ENCODE measurements at regions not wholly inside any gene's neighbourhood (a gene's known extent, or its start where the extent isn't known, plus 50 kb on each side); places are given as distances from the start of the nearest gene placed in this dataset.
"Not testable (repeated sequence)": the region's sequence is repeated elsewhere in the genome, so short reads cannot be mapped to it uniquely, and the experiment has no call there.

DNA sequence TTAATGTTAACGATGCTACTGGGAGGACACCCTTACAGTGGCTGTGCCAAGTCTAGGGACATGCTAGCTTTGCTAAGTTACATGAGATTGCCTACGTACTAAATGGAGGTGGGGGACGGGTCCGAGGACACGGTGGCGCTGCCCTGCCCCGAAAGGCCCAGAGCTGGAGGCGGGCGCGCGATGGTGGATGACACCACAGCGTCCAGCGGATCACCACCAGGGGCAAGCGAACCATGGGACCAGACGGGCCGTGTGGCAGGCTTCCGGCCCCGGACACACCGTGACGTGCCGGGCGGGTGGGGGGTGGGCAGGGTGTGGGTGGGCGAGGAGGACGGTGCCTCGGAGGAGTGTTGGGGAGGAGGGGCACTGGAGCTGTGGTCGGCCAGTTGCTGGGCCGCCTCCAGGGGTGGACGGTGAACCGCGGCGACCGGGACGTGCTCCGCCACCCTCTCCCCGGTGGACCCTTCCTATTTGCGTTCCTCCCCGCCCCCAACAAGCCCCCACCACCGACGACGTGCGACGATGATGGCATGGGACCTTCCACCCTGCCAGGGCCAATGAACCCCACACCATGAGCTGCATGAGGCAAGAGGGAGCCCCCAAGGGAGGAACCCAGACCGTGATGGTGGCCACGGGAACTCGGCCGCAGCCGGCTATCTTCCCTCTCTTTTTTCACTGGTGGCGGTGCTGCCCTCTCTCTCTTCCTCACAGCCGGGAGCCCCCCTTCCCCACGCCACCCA, 773.3 kb upstream of the DEFB115 start:
- no peak for DNase-seq

DNA sequence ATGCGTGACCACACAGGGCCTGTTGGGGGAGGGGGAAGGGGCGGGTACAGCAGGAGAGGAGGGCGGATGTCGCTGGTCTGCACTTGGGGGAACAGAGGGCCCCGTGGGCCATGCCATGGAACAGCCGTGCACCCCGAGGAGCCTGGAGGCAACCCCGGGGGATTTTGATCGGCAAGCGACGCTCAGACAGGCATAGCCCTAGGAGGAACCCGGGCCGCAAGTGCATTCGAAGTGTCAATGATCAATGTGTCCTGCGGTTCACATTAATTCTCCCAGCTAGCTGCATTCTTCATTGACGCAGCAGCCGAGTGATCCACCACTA, 772.8 kb upstream of the DEFB115 start:
- no peak for DNase-seq

DNA sequence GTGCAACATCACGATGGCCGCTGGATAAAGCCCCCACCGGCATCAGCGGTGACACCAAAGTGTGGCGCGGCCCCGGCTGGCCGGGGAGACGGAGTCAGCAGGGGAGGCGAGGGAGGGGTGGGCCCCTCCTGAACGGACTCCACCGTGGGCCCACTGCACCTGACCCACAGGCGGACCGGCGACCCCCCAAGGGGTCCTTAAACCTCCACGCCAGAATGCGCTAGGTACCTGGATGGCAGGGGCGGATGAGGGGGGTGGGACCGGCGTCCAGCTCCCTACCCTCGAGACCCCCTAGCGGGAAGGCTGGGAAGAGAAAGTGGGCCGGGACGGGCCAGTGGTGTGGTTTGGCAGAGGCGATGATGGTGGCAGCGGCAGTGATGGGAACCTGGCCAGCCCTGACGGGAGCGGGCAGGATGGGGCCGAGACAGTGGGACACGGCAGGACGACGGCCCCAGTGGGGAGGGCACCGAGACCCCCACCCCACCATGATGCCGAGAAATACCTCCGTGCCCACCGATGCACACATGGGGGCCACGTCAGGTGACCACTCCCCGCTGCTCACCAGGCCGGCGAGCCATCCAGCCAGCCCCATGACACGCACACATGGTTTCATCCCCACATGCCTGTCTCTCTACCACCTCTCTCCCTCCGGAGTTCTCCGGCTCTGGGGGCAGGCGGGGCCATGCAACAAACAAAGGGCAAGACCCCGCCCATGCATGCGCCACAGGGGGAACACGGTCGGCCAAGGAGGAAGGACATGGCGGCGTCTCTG, 771.9 kb upstream of the DEFB115 start:
- no peak for DNase-seq

DNA sequence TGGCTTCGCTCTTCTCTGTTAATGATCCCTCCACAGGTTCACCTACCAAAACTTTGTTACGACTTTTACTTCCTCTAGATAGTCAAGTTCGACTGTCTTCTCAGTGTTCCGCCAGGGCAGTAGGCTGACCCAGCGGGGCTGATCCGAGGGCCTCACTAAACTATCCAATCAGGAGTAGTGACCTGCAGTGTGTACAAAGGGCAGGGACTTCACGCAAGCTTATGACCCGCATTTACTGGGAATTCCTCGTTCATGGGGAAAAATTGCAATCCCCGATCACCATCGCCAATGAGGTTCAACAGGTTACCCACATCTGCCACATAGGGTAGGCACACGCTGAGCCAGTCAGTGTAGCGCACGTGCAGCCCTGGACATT, 771.4 kb upstream of the DEFB115 start:
- DNase-seq = no peak

DNA sequence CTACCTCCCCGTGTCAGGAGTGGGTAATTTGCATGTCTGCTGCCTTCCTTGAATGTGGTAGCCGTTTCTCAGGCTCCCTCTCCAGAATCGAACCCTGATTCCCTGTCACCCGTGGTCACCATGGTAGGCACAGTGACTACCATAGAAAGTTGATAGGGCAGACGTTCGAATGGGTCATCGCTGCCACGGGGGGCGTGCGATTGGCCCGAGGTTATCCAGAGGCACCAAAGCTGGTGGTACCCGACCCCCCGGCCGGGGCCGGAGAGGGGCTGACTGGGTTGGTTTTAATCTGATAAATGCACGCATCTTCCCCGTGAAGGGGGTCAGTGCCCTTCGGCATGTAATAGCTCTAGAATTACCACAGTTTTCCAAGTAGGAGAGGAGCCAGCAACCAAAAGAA, 770.0 kb upstream of the DEFB115 start:
- not testable (repeated sequence) for DNase-seq

DNA sequence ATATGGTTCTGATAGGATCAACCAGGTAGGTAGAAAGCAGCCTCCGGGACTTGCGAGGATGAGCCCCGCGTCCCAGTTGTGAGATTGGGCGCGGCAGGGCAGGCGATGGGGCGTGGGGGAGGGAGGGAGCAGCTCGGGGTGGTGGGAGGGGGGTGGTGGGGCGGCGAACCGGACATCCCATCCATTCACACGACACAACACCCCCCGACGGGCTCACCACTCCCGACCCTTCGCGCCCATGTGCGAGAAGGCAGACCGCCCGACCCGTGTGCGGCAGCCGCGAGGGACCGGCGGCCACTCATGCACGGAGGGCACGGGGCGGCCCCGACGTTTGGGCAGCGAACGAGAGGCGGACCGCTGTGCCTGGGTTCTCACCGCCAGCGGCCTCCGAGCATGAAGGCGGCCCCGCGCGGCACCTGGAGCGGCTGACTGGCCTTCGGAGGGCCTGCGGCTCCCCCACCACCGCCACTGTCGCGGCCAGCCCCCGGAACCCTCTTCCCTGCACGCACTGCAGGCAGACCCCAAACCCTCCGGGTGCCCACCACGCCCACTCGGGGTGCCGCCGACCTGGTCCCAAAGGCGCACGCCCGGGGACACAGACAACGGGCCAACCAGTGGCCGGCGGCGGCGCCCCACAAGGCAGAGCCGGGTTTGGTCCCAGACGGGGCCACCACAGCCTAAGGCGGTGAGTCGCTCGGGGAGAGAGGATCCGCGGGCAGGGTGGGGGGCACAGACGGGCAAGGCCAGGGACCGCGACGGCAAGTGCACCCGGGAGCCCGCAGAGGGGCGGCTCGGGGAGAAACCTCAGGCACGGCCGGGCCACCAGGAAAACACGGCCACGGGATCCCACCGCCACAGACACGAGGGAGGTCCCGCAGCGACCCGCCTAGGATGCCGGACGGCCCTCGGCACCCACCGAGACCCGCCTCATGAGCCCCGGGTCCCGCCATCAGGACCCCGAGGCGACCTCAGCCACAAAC, 769.2 kb upstream of the DEFB115 start:
- no peak for DNase-seq

DNA sequence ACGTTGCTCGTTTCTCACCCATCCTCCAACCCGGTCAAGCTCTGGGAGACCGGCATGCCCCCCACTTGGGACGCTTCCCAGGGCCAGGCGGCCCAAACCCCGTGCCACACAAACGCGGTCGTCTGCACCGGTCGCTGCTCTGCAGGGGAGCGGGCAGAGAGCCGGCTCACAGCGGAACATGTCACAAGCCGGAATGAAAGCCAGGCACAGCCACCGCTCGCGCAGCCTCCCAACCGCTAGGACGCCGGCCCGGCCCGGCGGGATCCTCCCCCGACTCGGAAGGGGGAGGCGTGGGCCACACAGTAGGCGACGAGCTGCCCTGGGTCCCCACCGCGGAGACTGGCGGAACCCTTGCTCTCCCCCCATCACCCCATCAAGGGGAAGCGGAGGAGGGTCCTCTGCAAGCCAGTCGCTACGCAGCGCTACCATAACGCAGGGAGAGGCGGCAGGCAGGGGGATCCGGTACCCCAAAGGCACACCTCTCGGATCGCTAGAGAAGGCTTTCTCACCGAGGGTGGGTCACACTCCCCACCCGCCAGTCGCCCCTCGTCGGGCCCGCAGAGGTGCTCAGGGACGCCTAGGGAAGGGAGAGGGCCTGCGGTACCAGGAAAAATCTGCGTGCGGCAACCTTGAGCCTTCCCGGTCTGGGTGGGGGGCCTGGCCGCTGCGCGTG, 768.4 kb upstream of the DEFB115 start:
- no peak for DNase-seq

DNA sequence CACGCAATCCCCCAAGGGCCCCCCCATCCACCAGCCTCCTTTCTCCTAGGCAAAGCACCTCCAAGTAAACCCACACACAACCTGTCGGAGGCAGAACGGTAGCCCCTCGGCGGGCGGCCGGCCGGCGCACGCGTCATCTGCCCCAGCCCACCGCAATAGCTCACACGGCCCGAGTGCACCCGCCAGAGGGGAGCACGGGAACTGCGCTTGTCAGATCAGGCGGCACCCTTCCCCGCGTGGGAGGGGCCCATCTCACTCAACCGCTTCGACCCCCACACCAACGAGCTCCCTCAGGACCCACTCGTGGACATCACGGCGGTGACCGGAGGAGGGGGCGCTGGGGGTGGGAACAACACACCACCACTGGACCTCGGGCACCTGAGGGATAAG, 767.9 kb upstream of the DEFB115 start:
- DNase-seq = no peak

DNA sequence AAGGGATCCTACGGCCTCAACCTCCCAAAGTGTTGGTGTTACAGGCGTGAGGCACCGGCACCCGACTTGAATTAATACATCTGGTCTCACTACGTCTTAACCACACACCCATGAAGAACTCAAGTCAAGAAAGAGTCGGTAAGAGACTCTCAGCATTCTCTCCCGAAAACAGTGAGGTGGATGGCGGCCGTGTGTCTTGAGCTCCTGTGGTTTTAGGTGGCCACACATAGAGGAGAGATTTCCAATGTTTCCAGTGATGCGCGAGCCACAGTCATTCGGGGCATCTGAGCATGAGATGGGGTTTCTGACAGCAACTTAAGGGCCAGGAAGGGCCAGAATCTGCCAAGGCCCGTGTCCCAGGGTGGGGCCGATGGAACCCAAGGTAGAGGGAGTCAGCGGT, 766.4 kb upstream of the DEFB115 start:
- no peak for DNase-seq

DNA sequence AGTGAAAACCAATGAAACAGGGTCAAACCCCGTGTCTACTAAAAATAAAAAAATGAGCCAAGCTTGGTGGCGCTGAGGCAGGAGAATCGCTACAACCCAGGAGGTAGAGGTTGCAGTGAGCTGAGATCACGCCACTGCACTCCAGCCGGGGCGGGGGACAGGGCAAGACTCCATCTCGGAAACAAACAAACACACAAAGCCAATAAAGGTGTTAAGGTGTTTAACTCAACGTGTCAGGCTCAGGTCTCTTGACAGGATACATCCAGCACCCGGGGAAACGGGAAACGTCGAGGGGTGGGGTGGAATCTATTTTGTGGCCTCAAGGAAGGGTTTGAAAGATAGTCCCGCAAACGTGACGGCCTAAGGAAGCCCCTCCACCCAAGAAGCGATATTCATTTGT, 760.8 kb upstream of the DEFB115 start:
- DNase-seq = not testable (repeated sequence)

DNA sequence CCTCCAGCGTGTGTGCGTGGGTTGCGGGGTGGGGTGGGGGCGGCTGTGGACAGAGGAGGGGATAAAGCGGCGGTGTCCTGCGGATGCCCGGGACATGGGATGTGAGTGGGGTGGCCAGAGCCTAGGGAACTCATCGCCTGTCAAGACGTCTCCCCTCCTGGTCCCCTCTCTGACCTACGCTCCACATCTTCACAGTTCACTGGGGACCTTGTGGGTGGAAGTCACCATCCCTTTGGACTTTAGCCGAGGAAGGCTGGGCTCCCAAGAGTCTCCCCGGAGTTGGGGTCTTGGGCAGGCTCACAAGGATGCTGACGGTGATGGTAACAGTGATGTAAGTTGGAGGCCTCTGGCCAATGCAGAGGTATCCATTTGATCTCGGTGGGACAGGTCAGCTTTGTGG, 760.3 kb upstream of the DEFB115 start:
- not testable (repeated sequence) for DNase-seq

DNA sequence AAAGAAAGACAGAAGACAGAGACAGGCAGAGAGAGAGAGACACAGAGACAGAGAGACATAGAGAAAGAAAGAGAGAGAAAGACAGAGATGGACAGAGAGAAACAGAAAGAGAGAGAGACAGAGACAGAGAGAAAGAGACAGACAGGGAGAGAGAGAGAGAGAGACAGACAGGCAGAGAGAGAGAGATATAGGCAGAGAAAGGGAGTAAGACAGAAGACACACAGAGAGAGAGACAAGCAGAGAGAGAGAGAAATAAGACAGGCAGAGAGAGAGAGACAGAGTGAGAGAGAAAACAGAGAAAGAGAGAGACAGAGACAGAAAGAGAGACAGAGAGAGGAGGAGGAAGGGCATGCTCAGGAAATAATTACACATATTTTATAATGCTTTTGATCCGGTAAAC, 758.3 kb upstream of the DEFB115 start:
- DNase-seq = no peak

DNA sequence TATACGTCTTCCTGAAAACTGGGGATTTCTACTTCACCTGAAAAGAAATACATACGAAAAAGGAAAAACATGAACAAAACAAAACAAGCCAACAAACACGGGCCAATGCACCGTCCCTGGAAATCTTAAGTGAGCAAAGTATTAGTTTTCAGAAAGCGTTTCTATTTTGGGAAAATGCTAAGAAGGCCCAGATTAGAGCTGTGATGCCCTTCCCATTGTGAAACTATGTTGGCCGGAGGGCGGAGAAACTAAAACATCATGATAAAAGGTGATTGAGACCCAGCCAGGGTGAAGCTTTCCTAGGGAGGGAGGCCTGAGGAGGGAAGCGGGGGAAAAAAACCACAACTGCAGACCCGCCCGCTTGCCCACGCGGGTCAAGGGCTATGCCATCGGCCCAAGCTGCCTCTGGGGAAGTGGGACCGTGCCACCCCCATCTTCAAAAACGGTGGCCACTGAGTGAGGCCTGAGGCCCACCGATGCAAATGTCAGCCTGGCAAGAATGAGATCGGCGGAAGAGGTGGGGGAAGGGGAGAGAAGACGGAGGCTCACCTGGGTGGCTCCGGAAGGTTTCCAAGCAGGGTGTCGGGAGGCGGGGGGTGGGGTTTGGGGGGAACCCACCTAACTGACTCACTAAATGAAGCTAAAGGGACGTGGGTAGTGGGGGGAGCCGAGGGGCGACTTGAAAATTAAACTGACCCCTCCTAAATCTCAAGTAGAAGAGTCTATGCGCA, 757.6 kb upstream of the DEFB115 start:
- not testable (repeated sequence) for DNase-seq

DNA sequence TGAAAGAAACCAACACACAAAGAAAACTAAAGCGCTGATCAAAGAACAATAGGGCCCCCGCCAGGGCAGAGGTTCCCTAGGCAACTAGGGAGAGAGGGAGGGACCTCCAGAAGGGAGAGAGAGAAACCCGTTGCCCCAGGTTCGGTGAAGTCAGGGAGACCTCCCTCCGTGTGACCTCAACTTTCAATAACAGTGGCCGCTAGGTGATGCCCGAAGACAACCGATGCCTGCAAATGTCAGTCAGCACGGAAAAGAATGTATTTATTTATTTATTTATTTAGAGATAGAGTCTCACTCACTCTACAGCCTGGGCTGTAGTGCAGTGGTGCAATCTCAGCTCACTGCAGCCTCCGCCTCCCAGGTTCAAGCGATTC, 757.0 kb upstream of the DEFB115 start:
- peak; percentile 65 for DNase-seq

DNA sequence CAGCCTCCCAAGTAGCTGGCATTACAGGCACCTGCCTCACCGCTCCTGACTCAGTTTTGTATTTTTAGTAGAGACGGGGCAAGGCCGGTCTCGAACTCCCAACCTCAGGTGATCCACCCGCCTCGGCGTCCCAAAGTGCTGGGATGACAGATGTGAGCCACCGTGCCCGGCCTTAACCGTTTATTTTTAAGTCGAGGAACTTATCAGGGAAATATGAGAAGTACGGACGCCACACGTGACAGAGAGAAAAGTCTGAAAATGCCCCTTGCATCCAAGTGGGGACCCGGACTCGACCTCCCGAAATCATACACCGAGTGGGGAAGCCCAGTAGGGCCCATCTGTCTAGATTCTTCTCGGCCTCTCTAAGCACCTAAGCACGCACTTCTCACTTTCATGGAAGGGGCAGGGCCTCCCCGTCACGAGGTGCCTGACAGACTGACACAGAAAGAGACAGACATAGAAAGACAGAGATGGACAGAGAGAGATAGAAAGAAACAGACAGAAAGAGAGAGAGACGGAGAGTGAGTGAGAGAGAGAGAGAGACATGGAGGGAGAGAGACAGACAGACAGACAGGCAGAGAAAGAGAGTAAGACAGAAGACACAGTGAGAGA, 756.5 kb upstream of the DEFB115 start:
- no peak for DNase-seq

DNA sequence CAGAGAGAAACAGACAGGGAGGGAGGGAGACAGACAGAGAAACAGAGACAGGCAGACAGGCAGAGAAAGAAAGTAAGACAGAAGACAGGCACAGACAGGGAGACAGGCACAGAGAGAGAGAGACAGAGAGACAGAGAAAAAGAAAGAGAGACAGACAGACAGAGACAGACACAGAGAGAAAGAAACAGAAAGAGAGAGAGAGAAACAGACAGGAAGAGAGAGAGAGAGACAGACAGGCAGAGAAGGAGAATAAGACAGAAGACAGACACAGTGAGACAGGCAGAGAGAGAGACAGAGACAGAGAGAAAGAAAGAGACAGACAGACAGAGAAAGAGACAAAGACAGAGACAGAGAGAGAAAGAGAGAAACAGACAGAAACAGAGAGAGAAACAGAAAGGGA, 754.8 kb upstream of the DEFB115 start:
- no peak for DNase-seq

DNA sequence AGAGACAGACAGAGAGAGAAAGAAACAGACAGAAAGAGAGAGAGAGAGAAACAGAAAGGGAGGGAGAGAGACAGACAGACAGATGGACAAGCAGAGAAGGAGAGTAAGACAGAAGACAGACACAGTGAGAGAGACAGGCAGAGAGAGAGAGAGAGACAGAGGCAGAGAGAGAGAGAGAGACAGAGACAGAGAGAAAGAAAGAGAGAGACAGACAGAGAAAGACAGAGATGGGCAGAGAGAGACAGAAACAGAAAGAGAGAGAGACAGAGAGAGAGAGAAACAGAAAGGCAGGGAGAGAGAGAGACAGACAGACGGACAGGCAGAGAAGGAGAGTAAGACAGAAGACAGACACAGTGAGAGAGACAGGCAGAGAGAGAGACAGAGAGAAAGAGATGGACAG, 754.3 kb upstream of the DEFB115 start:
- DNase-seq = not testable (repeated sequence)

DNA sequence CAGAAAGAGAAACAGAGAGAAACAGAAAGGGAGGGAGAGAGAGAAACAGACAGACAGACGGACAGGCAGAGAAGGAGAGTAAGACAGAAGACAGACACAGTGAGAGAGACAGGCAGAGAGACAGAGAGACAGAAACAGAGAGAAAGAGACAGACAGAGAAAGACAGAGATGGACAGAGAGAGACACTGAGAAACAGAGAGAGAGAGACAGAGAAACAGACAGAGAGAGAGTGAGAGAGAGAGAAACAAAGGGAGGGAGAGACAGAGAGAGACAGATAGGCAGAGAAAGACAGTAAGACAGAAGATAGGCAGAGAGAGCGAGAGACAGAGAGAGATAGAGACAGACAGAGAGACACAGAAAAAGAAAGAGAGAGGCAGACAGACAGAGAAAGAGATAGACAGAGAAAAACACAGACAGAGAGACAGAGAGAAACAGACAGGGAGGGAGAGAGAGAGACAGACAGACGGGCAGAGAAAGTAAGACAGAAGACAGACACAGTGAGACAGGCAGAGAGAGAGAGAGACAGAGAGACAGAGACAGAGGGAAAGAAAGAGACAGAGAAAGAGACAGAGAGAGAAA, 753.4 kb upstream of the DEFB115 start:
- DNase-seq = no peak

DNA sequence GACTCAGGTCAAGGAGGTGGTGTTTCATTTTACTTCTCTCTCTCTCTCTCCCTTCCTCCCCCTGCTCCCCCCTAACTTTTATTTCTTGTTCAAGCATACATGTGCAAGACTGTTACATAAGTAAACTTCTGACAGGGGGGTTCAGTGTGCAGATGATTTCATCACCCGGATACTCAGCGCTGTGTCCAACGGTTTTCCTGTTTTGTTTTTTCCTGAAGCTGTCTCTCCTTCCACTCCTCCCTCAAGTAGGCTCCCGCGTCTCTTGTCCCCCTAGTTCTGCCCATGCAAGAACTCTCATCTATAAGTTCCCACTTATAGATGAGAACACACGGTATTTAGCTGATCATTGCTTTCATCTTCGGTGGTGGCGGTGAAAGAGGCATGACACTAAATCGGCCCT, 751.9 kb upstream of the DEFB115 start:
- no peak for DNase-seq

DNA sequence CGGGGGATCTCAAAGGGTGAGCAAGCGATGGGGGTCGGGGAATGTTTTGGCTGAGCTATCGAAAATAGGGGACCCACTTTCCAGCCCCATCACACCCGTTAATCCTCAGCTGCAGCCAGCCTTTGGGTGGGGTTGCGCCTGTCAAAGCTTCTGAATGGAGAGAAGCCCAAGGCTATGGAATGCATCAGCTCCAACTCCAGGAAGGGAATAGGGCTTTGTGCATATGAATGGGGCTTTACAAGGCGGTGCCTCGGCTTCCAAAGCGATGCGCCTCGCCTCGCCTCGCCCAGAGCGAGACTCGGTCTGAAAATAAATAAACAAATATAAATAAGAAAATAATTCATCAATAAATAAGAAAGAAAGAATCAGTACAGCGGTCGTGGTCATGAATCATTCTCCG, 751.4 kb upstream of the DEFB115 start:
- DNase-seq = no peak

DNA sequence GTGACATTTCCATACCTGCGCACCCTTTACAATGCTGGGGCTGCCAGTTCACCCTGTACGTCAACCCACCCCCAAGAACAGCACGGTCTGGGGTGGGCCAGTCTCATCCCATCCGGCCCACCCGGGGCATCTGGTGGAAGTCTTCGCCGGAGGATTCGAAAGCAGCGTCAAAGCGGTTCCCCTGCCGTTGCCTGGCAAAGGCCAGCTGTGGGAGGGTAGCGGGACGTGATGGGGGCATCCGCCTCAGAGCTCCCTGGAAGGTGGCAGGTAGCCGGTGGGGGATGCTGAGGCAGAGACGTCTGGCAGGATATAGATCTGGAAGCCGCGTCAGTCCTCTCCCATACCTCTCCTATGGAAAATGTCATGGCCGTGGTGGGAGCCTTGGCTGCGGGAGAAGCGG, 749.1 kb upstream of the DEFB115 start:
- not testable (repeated sequence) for DNase-seq
